Right kidney (tissue), 1 donor: ENCODE measurements at regions not wholly inside any gene's neighbourhood (a gene's known extent, or its start where the extent isn't known, plus 50 kb on each side); places are given as distances from the start of the nearest gene placed in this dataset.
"Not testable (repeated sequence)": the region's sequence is repeated elsewhere in the genome, so short reads cannot be mapped to it uniquely, and the experiment has no call there.

Experiments used
- DNase-seq: peaks from one replicate; pipeline ENCODE4 v3.0.0-alpha.2; 2016

DNA sequence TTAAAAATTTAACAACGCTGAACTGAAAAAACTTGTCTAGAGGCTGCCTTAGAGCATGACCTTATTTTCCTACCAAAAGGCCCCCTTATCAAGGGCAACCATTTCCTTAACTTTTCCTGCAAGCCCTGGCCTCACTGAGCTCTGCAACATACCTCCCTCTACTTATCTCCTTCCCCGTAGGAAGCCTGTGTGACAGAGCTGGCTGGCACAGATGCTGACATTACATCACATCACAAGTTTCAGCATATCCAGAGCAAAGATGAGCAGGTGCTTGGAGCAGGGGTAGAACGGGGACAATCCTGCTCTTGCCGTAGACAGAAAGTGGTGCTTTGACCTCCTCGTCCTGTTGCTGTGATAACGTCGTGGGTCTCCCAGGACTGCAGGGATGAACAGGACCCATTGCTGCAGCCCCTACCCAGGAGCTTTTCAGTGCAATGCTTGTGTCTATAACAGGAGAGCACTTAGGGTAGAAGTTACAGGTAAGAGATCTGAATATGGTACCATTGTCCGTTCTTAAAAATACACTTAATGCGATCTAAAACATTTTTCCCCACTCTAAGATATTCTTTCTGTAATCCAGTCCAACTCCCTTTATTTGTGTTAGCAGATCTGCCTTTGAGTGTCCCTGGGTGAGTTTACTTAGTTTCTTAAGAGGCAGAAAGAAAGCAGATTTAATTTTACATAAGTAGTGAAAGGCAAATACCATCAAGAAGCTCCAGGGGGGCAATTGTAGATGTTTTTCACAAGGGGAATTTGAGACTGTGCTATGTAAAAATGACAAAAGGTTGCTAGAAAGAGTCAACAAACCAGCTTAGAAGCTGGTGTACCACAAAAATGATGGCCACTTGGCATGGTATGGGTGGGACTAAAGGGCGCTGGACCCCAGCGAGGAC is 101.9 kb upstream of the EFNA5 start:
- DNase-seq: no peak

DNA sequence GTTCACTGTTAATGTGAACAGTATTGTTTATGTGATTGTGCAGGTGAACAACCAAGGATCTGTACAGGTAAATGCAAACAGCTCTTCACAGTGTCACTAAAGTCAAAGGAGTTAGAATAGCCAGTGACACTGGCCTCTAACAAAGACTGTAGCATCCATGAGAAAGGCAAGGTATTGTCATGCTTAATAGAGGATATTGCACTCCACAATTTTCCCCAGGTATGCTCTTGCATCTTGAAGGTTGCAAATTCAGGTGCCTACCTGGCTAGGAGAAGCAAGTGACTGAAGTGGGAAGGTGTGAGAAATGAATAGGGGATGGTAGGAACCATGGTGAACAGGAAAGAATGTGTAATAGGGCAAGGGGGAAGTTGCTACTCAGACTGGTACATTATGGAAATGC is 101.2 kb upstream of the EFNA5 start:
- DNase-seq: no peak

DNA sequence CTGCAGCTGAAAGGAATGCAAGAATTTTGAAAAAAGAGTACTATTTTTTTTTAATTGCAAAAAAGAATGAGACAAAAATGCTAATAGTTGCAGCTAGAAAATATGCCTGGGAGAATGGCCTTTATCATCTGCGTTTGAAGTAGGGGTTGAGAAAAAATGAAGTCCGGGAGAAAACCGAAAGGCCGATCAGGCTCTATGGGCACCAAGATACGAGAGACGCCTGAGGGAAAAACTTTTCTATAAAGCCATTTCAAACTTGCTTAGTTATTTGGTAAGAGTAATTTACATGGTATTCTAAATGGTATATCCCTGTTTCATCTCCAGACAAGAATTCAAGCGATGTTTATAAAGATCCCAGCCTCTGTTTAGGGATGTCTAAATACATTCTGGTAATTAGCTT is 99.3 kb upstream of the EFNA5 start:
- no peak for DNase-seq

DNA sequence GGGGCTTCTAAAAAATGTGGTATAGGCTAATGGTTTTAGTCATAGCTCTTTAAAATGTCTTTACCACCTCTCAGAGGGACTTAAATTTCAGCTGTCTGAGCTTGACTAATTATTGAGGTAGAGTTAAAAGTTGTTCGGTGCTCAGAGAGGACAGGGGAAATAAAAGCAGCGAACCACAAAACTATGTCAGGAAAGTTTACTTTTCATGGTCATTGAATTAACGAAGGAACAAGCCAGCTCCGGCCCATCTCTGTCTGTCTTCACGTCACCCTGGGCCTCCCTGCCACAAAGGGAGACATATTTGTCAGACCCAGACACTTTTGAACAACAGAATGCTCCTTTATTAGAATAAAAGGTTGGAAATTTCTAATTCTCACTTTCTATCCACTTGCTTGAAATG is 98.8 kb upstream of the EFNA5 start:
- peak; percentile 28 for DNase-seq

DNA sequence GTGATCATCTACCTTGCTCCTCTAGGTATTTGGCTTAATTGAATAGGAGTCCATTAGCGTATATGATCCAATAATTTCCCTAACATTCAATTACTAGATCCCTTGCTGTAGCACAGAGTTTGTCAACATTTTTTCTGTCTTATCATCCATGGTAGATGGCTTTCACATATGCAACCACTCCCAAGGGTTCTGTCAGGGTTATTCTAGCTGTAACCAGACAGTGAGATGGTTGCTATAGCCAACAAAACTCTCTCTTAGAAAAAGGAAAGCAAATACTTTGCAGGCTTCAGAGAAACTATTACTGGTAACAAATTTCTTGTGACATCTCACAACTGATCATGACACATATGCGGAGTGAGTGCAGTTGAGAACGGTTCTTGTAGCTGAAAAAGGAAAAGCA is 96.2 kb upstream of the EFNA5 start:
- DNase-seq: no peak

DNA sequence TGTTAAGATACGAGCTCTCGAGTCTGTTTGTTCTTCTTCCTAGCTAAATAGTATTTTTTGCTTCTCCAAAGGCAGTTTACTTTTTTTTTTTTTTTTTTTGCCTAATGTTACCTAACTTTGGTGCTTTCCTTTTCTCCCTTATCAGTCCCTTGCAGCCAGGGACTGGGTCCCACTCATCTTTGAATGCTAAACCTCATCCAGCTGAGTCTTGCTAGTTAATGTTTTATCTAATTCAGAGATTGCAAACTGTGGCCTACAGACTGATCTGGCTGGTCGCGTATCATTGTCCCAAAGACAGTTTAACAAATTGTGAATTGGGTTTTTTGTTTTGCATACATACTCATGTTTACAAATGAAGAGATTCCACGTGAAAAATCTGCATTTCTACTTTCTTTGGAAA is 95.7 kb upstream of the EFNA5 start:
- no peak for DNase-seq

DNA sequence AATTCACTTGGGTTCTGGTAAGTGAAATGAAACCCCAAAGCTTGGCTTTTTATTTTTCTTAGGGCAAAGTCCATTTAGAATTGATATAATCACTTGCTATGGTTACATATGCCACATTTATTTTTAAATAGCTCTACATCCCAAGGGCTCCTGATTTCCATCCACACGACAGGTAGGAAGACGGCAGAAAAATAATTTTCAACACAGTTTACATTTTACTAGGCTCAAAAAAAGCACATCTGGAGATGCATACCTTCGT is 95.0 kb upstream of the EFNA5 start:
- DNase-seq: no peak

DNA sequence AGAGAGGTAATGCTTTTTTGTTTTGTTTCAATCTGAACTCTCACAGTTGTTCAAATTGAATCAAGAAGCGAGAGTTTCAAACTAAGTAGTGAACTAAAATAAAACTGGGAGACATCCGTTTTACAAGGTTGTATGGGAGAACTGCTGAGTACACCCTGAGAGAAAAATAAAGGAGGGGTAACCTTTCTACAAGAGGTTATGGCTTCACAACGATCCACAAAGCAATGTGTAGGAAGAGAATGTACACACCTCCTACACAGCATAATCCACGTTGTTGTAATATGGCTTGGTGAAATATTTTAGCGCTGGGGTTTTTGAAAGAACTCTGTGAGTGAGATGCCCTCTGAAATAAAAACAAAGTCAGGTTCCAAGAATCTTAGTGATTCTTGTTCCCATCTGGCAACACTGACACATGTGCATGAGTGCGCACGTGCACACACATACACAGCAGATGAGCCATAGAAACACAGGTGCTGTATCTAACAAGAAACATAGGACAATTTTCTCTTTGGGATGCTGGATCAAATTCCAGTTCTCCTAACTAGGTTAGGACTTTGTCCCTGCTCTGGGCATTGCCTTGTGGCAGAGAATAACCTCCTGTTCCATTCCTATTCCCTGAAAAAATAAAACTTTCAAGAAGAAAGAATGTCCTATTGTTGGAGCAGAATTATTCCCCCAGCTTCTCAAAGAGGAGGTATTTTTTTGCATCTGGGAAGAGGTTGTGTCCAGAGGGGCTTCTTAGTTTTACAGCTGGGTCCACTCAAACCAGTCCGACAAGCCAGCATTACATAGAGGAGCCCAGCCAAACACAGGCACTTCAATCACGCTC is 94.5 kb upstream of the EFNA5 start:
- no peak for DNase-seq

DNA sequence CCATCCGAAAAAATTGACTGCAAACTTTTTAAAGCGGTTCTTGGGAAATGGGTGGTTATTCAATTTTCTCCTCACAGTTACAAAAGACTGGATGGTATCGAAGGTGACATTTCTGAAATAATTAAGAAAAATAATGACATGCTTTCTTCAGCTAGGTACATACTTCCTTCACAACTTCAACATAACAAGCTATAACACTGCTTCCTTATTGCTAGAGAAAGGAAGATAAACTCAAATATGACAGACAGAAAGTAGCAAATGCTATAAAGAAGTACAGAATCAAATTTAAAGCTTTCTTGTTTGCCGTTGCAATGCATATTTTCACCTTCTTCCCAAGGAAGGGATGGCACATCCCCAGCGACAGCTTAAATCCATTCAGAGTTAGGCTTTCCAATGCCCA is 93.5 kb upstream of the EFNA5 start:
- DNase-seq: no peak

DNA sequence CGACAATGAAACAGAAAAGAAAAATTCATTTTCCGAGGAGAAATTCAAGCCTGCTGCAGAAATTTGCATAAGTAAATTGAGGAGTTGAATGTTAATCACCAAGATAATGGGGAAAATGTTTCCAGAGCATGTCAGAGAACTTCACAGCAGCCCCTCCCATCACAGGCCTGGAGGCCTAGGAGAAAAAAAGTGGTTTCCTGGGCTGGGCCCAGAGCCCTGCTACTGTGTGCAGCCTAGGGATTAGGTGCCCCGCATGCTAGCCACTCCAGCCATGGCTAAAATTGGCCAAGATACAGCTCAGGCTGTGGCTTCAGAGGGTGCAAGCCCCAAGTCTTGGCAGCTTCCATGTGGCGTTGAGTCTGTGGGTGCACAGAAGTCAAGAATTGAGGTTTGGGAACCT is 82.7 kb upstream of the EFNA5 start:
- no peak for DNase-seq

DNA sequence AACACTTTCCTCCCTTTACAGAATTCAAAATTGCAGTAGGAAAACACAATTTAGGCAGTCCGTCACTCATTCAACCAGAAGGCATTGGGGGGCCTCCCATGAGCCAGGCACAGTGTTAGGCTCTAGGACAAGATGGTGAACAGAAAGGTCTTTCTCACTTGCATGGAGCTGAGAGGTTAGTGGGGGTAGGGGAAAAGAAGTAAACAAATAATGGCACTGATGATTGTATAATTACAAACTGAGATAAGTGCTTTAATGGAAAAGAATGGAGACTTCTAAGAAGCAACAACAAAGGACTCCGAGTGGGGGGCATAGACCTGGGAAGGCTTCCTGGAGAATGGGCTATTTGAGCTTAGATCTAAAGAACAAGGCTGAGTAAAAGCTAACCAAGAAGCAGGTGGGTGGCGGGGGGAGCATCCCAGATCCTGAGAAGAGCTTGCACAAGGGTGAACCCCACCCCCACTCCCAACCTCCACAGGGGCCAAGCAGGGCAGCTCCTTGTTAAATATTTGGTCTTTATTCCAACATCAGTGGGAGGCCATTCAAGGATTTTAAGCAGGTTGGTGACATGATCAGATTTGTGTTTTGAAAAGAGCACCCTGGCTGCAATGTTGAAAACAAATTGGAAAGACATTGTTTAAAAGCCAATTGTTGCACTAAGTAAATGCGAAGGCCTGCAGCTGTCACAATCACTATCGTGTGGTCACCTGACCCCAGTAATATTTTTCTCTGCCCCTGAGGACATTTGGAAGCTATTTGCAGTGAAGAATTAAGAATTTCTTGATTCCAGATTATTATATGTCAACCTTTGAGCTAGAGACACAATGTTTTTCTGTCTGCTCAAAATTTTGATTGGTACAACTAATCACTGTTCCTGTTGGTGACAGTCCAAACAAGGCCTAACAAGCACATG is 73.9 kb upstream of the EFNA5 start:
- DNase-seq: no peak

DNA sequence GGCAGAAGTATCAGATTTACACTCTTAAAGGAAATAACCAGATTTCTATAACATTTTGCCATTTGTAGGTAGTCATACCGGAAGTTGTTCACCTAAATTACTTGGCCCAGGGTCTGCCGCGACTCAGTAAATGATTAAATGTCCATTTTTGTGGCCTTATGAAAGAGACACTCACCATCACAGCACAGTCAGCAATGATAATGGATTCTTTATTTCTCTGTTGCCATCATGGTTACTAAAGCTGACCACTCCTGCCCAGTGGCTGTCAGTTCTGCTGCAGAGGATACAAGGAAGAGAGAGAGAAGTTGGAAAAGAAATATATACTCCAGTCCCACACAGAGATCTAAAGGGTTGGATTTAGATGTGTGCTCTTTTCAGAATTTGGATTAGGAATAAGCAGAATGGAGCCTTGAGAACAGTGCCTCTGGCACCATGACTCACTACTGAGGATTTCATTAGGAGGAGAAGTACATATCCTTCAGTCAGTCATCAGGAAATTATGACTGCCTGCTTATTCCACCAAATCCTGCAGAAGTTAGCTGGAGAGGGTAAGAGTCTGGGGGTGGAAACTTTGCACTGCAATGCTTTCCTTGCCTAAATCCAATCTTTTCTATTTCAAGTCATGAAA is 72.8 kb upstream of the EFNA5 start:
- no peak for DNase-seq

DNA sequence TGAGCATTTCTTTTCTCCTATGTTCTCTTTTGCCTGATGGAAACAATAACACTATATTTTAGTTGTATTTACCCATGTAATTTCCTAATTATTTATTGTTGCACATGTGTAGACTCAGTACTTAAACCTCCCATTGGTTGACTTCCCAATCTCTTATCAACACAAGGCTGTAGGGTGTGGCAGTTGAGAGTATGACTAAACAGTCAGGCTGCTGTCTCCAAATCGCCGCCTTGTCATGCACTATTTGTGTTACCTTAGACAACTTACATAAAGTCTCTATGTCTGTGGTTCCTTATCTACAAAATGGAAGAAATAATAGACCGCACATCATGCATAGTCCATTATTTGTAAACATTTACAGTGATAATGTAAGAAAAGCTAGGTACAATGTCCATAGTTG is 68.9 kb upstream of the EFNA5 start:
- no peak for DNase-seq

DNA sequence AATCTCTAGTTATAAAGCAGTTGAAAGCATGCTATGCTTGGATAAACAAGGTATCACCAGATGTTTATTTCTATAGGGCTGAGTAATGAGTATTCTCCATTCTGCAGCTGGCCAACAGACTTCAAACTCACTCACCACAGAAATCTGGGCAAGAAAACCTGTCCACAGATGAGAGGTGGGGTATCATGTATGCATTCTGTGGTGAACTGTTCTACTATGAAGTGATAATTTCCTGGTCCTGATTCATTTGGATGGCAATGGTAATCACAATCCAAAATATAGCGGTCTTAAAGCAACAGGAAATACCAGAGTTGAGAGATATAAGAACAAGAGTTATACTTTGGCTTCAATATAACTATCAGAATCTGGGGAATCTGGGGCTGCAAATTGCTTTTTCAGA is 65.9 kb upstream of the EFNA5 start:
- no peak for DNase-seq

DNA sequence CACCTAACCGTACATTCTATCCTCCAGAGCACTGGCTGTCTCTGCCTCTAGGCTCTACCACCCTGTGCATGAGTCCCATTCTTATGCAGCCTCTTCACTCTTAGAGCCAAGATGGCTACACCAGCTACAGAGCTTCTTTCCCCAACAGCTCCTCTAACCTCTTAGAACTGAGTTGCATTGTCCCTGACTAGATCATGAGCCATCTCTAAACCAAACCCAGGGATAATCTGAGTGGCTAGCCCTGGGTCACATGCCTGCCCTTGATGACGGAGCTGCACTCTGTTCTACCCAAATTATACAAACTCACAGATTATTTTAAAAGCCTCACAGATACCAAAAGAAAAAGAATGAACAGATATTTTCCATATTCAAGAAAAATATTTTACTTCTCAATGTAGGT is 65.4 kb upstream of the EFNA5 start:
- not testable (repeated sequence) for DNase-seq

DNA sequence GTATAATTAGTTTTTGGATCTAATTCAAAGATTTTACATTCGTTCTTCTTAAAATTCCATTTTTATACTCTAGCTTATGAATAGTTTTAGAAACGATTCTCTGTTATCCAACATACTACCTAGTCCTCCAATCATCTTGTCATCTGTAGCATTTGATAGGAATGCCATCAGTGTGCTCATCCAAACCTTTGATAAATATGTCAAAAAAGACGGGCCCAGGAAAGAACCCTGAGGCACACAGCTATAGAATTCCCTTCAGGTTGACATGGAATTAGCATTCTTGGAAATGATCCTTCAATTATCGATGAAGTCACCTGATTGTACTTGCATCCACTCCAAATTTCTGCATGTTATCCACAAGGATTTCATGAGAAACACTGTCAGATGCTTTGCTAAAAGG is 64.8 kb upstream of the EFNA5 start:
- no peak for DNase-seq

DNA sequence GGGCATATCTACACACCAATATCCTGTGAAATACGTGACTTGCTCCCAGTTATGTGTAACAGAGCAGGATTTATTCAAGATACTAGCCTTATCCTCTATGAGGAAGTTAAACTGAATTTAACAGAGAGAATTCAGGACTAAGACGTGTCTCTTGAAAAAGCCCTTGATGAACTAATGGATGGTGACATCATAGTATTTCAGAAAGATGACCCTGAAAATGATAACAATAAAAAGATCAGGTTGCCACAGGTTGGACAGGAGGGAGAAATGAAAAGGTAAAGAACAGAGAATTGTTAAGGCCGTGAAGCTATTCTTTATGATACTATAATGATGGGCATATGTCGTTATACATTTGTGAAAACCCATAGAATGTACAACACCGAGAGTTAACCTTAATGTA is 56.2 kb upstream of the EFNA5 start:
- DNase-seq: no peak

DNA sequence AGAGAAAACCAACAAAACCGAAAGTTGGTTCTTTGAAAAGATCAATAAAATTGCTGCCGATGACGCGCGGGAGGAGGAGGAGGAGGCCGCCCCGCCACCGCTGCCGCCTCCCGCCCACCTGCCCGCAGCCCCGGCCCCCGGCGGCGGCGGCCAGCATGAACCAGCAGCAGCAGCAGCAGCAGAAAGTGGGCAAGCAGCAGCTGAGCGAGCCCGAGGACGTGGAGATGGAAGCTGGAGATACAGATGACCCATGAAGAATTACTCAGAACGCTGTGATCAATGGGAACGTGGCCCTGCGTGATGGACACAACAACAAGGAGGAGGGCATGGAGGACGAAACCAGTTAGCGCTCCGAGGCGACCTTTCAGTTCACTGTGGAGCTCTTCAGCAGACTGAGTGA is 53.9 kb upstream of the EFNA5 start:
- no peak for DNase-seq

DNA sequence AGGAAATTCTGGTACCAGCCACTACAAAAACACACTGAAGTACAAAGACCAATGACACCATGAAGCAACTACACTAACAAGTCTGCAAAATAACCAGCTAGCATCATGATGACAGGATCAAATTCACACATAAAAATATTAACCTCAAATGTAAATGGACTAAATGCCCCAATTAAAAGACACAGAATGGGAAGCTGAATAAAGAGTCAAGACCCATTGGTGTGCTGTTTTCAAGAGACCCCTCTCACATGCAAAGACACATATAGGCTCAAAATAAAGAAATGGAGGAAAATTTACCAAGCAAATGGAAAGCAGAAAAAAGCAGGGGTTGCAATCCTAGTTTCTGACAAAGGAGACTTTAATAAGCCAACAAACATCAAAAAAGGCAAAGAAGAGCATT is 50.5 kb upstream of the EFNA5 start:
- not testable (repeated sequence) for DNase-seq
